Stomach (tissue), 4 donors: ENCODE measurements at regions not wholly inside any gene's neighbourhood (a gene's known extent, or its start where the extent isn't known, plus 50 kb on each side); places are given as distances from the start of the nearest gene placed in this dataset.

ENCODE experiments used
- POLR2AphosphoS5 ChIP-seq, 3 donors: sonication (generic); formaldehyde crosslinking; IDR thresholded peaks; one replicate each; pipeline ENCODE4 v1.6.1; 2016; ENCODE audit warnings: antibody characterized with exemption in 3 of 3
- TF ChIP-seq, protein P1 (sequence below), 7 experiments: fragments of 450-650 bp in 4 of 7; fragments of 200-600 bp in 3 of 7; sonication (generic) in 3 of 7; IDR thresholded peaks; one replicate each; pipeline ENCODE4 v1.5.1; 2016 to 2019; ENCODE audit warnings: antibody characterized with exemption in 7 of 7, control low read depth in 2 of 7, mild to moderate bottlenecking in 1 of 7

DNA sequence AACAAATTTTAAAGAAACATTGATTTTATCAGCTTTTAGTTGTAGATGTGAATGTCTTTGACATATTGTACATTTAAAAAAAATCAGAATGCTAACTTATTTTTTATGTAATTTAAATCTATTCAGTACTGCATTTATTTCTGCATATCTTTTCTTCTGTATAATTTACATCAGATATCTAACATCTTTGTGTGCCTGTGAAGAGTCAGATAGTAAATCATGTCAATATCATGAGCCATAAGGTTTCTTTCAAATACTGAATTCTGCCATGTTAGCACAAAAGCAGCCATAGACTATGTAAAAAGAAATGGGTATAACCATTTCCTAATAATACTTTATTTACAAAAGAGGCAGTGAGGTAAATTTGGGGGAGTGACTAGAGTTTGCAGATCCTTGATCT, 1829.2 kb downstream of the NCAM2 start:
- TF ChIP-seq, protein P1, sequence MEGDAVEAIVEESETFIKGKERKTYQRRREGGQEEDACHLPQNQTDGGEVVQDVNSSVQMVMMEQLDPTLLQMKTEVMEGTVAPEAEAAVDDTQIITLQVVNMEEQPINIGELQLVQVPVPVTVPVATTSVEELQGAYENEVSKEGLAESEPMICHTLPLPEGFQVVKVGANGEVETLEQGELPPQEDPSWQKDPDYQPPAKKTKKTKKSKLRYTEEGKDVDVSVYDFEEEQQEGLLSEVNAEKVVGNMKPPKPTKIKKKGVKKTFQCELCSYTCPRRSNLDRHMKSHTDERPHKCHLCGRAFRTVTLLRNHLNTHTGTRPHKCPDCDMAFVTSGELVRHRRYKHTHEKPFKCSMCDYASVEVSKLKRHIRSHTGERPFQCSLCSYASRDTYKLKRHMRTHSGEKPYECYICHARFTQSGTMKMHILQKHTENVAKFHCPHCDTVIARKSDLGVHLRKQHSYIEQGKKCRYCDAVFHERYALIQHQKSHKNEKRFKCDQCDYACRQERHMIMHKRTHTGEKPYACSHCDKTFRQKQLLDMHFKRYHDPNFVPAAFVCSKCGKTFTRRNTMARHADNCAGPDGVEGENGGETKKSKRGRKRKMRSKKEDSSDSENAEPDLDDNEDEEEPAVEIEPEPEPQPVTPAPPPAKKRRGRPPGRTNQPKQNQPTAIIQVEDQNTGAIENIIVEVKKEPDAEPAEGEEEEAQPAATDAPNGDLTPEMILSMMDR (IDR thresholded peaks at IDR 0.05) = no peak
- TF ChIP-seq POLR2AphosphoS5 (IDR thresholded peaks at IDR 0.05) = no peak
